H1 (cell line): ENCODE measurements at regions not wholly inside any gene's neighbourhood (a gene's known extent, or its start where the extent isn't known, plus 50 kb on each side); places are given as distances from the start of the nearest gene placed in this dataset.

Experiments
- ASH2L ChIP-seq: fragments of 200-600, 300-600 bp; sonication (generic); IDR thresholded peaks from one replicate; pipeline ENCODE4 v1.7.1; 2017; ENCODE audit warnings: low read length
- CBX8 ChIP-seq: fragments of 300-800, 300-1000 bp; sonication (generic); IDR thresholded peaks from 2 replicates; pipeline ENCODE4 v1.7.1; 2016; ENCODE audit warnings: low read depth, low read length, borderline replicate concordance
- CEBPB ChIP-seq: IDR thresholded peaks from 2 replicates; pipeline ENCODE4 v1.6.1; 2012; ENCODE audit warnings: low read depth, low read length
- MAFK ChIP-seq: IDR thresholded peaks from 2 replicates; pipeline ENCODE4 v1.6.1; 2012; ENCODE audit warnings: low read depth, mild to moderate bottlenecking, improper control_type of control experiment, low read length
- RBBP5 ChIP-seq: IDR thresholded peaks from 2 replicates; pipeline ENCODE4 v1.7.1; 2012; ENCODE audit warnings: low read depth, mild to moderate bottlenecking, inconsistent platforms, low read length, moderate library complexity, borderline replicate concordance
- SIN3A ChIP-seq, 2 experiments: IDR thresholded peaks in 1 of 2; conservative IDR thresholded peaks in 1 of 2; 2 replicates each; pipeline ENCODE4 v1.6.1; 2011 to 2012; ENCODE audit warnings: low read length in 2 of 2, improper control_type of control experiment in 1 of 2, low read depth in 1 of 2, mild to moderate bottlenecking in 1 of 2
- ZNF274 ChIP-seq: IDR thresholded peaks from 2 replicates; pipeline ENCODE4 v1.7.0; 2012; ENCODE audit warnings: low read length, borderline replicate concordance; ENCODE audit errors: extremely low read depth
- TF ChIP-seq, protein P1 (sequence below): fragments of 300-600 bp; sonication (generic); IDR thresholded peaks from 2 replicates; pipeline ENCODE4 v1.7.1; 2012; ENCODE audit warnings: low read length, moderate library complexity, mild to moderate bottlenecking, inconsistent platforms; ENCODE audit not compliant: insufficient replicate concordance
- TF ChIP-seq, protein P2 (sequence below), 3 experiments: IDR thresholded peaks; 1 replicate in 2 of 3; 2 replicates in 1 of 3; pipeline versions ENCODE4 v1.5.1 to v1.6.1; 2011; ENCODE audit warnings: low read length in 3 of 3, mild to moderate bottlenecking in 3 of 3, inconsistent platforms in 2 of 3, low read depth in 1 of 3, moderate library complexity in 1 of 3; ENCODE audit not compliant: insufficient read depth in 1 of 3; ENCODE audit errors: control extremely low read depth in 1 of 3

DNA sequence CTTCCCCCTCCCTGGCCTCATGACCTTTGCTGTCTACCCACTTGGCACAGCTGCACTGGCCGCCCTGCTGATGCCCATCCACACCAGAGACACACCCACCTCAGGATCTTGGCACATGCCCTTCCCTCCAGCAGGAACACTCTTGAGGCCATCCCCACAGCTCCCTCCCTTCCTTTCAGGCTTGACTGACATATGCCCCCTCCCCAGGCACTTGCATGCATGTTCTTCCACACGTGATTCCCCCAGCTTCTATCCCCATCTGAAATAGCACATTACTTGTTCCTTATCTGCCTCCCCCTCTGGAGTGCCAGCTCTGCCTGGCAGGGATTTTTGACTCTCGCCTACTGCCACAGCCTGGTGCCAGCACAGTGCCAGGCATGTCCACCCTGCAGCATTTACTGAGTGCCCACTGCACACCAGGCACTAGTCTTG lies 98.5 kb upstream of the SLC25A33 start (continued):
- TF ChIP-seq, protein P1, sequence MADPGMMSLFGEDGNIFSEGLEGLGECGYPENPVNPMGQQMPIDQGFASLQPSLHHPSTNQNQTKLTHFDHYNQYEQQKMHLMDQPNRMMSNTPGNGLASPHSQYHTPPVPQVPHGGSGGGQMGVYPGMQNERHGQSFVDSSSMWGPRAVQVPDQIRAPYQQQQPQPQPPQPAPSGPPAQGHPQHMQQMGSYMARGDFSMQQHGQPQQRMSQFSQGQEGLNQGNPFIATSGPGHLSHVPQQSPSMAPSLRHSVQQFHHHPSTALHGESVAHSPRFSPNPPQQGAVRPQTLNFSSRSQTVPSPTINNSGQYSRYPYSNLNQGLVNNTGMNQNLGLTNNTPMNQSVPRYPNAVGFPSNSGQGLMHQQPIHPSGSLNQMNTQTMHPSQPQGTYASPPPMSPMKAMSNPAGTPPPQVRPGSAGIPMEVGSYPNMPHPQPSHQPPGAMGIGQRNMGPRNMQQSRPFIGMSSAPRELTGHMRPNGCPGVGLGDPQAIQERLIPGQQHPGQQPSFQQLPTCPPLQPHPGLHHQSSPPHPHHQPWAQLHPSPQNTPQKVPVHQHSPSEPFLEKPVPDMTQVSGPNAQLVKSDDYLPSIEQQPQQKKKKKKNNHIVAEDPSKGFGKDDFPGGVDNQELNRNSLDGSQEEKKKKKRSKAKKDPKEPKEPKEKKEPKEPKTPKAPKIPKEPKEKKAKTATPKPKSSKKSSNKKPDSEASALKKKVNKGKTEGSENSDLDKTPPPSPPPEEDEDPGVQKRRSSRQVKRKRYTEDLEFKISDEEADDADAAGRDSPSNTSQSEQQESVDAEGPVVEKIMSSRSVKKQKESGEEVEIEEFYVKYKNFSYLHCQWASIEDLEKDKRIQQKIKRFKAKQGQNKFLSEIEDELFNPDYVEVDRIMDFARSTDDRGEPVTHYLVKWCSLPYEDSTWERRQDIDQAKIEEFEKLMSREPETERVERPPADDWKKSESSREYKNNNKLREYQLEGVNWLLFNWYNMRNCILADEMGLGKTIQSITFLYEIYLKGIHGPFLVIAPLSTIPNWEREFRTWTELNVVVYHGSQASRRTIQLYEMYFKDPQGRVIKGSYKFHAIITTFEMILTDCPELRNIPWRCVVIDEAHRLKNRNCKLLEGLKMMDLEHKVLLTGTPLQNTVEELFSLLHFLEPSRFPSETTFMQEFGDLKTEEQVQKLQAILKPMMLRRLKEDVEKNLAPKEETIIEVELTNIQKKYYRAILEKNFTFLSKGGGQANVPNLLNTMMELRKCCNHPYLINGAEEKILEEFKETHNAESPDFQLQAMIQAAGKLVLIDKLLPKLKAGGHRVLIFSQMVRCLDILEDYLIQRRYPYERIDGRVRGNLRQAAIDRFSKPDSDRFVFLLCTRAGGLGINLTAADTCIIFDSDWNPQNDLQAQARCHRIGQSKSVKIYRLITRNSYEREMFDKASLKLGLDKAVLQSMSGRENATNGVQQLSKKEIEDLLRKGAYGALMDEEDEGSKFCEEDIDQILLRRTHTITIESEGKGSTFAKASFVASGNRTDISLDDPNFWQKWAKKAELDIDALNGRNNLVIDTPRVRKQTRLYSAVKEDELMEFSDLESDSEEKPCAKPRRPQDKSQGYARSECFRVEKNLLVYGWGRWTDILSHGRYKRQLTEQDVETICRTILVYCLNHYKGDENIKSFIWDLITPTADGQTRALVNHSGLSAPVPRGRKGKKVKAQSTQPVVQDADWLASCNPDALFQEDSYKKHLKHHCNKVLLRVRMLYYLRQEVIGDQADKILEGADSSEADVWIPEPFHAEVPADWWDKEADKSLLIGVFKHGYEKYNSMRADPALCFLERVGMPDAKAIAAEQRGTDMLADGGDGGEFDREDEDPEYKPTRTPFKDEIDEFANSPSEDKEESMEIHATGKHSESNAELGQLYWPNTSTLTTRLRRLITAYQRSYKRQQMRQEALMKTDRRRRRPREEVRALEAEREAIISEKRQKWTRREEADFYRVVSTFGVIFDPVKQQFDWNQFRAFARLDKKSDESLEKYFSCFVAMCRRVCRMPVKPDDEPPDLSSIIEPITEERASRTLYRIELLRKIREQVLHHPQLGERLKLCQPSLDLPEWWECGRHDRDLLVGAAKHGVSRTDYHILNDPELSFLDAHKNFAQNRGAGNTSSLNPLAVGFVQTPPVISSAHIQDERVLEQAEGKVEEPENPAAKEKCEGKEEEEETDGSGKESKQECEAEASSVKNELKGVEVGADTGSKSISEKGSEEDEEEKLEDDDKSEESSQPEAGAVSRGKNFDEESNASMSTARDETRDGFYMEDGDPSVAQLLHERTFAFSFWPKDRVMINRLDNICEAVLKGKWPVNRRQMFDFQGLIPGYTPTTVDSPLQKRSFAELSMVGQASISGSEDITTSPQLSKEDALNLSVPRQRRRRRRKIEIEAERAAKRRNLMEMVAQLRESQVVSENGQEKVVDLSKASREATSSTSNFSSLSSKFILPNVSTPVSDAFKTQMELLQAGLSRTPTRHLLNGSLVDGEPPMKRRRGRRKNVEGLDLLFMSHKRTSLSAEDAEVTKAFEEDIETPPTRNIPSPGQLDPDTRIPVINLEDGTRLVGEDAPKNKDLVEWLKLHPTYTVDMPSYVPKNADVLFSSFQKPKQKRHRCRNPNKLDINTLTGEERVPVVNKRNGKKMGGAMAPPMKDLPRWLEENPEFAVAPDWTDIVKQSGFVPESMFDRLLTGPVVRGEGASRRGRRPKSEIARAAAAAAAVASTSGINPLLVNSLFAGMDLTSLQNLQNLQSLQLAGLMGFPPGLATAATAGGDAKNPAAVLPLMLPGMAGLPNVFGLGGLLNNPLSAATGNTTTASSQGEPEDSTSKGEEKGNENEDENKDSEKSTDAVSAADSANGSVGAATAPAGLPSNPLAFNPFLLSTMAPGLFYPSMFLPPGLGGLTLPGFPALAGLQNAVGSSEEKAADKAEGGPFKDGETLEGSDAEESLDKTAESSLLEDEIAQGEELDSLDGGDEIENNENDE: no peak
- TF ChIP-seq RBBP5: no peak
- TF ChIP-seq, protein P2, sequence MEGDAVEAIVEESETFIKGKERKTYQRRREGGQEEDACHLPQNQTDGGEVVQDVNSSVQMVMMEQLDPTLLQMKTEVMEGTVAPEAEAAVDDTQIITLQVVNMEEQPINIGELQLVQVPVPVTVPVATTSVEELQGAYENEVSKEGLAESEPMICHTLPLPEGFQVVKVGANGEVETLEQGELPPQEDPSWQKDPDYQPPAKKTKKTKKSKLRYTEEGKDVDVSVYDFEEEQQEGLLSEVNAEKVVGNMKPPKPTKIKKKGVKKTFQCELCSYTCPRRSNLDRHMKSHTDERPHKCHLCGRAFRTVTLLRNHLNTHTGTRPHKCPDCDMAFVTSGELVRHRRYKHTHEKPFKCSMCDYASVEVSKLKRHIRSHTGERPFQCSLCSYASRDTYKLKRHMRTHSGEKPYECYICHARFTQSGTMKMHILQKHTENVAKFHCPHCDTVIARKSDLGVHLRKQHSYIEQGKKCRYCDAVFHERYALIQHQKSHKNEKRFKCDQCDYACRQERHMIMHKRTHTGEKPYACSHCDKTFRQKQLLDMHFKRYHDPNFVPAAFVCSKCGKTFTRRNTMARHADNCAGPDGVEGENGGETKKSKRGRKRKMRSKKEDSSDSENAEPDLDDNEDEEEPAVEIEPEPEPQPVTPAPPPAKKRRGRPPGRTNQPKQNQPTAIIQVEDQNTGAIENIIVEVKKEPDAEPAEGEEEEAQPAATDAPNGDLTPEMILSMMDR (IDR thresholded peaks at IDR 0.05; ENCODE audit: control extremely low read depth in 1 of 3, insufficient read depth in 1 of 3, low read depth in 1 of 3, low read length in 3 of 3): no peak
- no peak for TF ChIP-seq SIN3A (conservative IDR thresholded peaks at IDR 0.05 in 1 of 2, IDR thresholded peaks at IDR 0.05 in 1 of 2; ENCODE audit: low read depth in 1 of 2, low read length in 2 of 2)
- no peak for TF ChIP-seq CEBPB
- no peak for TF ChIP-seq CBX8
- TF ChIP-seq ZNF274: no peak
- TF ChIP-seq ASH2L: no peak
- no peak for TF ChIP-seq MAFK
